ENCODE measurements at regions not wholly inside any gene's neighbourhood (a gene's known extent, or its start where the extent isn't known, plus 50 kb on each side); places are given as distances from the start of the nearest gene placed in this dataset.

GRCh38 chr4:80128941-80129340, 55.9 kb upstream of the ANTXR2 start:
- Mint-ChIP-seq H3K36me3 (no peaks in the 10 kb centered on the region), H3K9me3 (no peaks in the 10 kb centered on the region), H3K4me1 (peaks cover 52% of the 10 kb centered on the region), H3K27ac (no peak overlapping the region), H3K4me3 (no peak overlapping the region)
- no peak for DNase-seq (ENCODE audit: low spot score in 2 of 2)
- no peak for ATAC-seq

DNA sequence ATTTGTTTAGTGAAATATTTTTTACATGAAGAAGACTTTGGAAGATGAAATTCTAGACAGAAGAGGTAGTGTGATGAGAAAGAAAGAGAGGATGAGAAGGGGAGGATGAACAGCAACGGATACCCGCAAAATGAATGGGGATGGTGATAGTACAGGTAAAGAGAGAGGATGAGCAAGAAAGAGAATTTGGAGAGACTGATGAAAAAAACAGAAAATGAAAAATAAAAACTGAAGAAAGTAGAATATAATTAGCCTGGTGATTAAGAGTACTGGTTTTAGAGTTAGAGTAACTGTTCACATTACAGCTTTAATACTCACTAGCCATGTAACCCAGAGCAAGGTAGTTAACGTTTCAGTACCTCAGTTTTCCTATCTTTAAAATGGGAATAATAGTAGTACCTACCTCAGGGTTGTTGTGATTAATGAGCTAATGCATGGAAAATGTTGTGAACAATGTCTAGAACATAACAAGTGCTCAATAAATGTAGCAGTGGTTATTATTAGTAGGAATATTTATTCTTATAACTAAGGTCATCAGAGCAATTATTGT, 54.9 kb upstream of the ANTXR2 start:
- Mint-ChIP-seq H3K4me1 (peaks cover 52% of the 10 kb centered on the region), H3K36me3 (no peaks in the 10 kb centered on the region), H3K9me3 (no peaks in the 10 kb centered on the region), H3K27ac (peak overlapping the region; percentile 76), H3K4me3 (peak overlapping the region; percentile 38)
- DNase-seq (ENCODE audit: low spot score in 2 of 2), result no peak
- no peak for ATAC-seq

GRCh38 chr4:80126435-80126834, 53.4 kb upstream of the ANTXR2 start:
- no peaks in the 10 kb centered on the region for H3K36me3 Mint-ChIP-seq
- no peak for ATAC-seq
- H3K4me1 Mint-ChIP-seq, result peaks cover 52% of the 10 kb centered on the region
- DNase-seq (ENCODE audit: low spot score in 2 of 2), result no peak
- H3K9me3 Mint-ChIP-seq, result no peaks in the 10 kb centered on the region
- H3K27ac Mint-ChIP-seq, result peak overlapping the region; percentile 76
- H3K4me3 Mint-ChIP-seq, result peak overlapping the region; percentile 26

DNA sequence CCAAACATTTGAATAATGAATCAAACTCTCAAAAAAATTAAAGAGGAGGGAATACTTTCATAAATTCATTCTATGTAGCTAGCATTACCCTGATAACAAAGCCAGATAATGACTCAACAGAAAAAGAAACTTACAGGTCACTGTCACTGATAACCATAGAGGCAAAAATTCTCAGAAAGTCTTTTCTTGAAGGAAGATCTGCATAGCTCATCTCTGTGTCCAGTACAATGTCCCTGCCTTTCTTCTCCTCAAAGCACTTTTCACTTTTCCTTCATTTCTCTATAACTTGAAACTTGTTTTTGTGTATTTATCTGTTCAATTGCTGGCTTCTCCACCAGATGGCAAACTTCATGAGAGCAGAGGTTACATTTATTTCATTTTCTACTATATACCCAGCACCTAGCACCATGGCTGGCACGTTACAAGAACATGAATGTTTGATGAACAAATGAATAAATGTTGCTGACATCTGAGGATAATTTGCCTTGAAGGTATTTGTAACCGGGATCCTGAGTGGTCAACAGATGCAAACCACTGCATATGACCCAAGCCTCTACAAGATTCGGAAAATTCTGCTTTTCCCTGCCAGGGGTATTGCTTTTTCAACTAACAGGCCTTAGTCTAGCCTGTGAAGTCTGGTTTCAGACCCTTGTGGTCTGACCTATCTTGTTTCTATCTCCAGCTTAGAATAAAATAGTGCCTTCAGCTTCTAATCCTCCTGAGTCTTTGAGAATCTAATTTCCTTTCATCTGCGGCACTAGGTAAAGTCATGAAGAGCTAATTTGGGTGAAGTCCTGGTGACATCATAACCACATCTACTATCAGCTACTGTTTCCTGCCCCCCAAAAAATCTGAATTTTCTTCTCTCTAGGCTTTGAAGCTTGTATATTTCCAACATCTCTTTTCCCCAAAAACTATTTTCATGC, 52.5 kb upstream of the ANTXR2 start:
- Mint-ChIP-seq H3K4me3 (peak overlapping the region; percentile 26), H3K9me3 (no peaks in the 10 kb centered on the region), H3K36me3 (no peaks in the 10 kb centered on the region), H3K27ac (peak overlapping the region; percentile 35), H3K4me1 (peaks cover 52% of the 10 kb centered on the region)
- peak in 1 of 2 donors; percentile 57 for DNase-seq (ENCODE audit: low spot score in 2 of 2)
- peak; percentile 84 for ATAC-seq

DNA sequence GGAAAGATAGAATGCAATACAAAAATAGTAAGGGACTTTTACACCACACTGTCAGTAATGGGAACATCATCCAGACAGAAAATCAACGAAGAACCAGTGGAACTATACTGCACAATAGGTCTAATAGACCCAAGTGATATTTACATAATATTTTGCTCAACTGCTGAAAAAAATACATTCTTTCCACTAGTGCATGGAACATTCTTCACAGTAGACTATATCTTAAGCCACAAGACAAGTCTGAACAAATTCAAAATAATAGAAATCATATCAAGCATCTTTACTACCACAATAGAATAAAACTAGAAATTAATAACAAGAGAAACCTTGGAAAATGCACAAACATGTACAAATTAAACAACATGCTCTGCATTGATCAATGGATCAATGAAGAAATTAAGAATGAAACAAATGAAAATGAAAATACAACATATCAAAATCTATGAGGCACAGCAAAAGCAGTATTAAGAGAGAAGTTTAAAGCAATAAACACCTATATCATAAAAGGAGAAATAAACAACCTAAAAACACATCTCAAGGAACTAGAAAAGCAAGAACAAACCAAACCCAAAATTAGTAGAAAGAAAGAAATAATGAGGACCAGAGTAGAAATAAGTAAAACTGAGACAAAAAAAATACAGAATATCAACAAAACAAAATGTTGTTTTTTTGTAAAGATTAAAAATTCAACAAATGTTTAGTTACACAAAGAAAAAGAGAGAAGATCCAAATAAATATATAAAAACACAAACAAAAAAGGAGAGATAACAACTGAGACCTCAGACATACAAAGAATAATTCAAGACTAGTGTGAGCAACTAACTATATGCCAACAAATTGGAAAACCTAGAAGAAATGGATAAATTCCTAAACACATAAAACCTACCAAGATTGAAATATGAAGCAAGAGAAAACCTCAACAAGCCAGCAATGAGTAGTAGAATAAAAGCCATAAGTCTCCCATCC, 51.5 kb upstream of the ANTXR2 start:
- Mint-ChIP-seq H3K36me3 (no peaks in the 10 kb centered on the region), H3K4me3 (no peak overlapping the region), H3K9me3 (no peaks in the 10 kb centered on the region), H3K4me1 (peaks cover 47% of the 10 kb centered on the region), H3K27ac (peak overlapping the region; percentile 35)
- DNase-seq (ENCODE audit: low spot score in 2 of 2), result no peak
- no peak for ATAC-seq
